Left renal cortex interstitium (tissue), 4 donors: ENCODE measurements at regions not wholly inside any gene's neighbourhood (a gene's known extent, or its start where the extent isn't known, plus 50 kb on each side); places are given as distances from the start of the nearest gene placed in this dataset.
"Not testable (repeated sequence)": the region's sequence is repeated elsewhere in the genome, so short reads cannot be mapped to it uniquely, and the experiment has no call there.

Experiments
- DNase-seq, 4 donors: peaks; one replicate each; pipeline ENCODE4 v3.0.0-alpha.2; 2013; ENCODE audit warnings: low read depth in 4 of 4, low spot score in 2 of 4, missing footprints in 1 of 4

DNA sequence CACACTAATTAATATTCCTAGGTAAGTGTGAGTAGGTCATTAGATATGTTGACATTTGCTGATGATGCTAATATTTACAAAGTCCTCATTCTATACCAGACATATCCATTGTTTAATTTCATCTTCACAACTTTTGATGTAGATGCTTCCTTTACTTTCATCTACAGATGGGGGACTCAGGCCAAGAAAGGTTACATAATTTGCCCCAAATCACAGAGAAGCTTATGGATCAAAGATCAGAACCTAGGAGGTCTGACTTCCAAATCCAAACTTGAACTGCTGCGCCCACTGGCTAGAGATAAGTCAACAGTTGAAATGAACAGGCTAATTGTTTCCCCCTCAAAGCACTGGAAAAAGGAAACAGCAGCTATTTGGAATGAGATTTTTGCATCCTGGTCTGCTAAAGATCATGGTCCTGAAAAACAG, 95.6 kb upstream of the TMEM178A start:
- no peak for DNase-seq

- DNase-seq, result no peak
Observed at GRCh38 chr2:39570614-39571013, 95.1 kb upstream of the TMEM178A start.

DNA sequence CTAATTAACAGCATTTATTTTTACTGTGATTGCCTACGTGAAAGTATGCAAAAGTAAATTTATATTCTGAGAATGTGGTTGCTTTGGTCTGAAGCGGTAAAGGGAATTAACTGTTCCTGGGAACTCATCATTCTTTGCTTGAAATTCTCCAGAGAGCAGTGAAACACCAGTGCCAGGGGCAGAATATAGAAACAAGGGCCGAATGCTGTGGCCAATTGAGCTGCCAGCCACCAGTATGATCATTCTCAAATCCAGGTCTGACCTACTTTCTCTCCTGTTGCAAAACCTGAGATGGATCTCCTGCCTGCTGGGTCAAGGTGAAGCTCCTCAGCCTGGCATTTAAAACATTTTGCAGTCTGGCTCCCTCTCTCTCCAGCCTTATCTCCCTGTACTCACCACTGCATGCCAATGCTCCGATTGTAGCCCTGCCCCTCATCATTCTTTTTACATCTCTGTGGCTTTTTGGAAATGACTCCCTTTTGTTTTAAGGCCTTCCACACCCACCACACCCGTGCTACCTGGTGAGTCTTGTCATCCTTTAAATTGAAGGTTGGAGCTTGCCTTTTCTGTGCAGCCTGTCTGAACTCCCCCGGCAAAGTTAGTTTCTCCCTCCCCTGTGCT, 94.5 kb upstream of the TMEM178A start:
- no peak for DNase-seq

DNA sequence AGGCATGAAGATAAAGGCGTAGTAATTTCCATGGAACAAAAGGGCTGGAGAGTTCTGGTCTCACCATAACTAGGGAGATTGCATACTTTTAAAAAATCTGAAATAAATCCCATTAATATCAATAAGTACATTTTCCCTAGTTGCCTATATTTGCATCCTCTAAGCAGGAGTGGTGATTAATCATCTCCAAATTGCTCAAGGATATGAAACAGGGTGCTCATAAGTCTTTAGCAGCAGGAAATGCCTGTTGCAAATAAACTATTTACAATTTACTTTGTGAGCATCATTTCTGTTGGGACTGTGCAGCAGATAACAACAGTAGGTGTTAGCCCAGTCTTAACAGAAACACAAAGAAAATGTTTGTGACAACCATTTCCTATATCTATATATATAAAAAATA, 92.4 kb upstream of the TMEM178A start:
- no peak for DNase-seq

DNA sequence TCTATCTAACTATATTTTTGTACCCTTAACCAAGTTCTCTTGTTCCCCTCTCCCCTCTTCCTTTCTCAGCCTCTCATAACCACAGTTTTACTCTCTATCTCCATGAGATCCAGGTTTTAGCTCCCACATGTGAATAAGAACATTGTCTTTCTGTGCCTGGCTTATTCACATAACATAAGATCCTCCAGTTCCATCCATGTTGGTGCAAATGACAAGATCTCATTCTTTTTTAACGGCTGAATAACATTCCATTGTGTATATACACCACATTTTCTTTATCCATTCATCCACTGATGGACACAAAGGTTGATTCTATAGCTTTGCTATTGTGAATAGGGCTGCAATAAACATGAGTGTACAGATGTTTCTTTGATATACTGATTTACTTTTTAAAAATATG, 83.9 kb upstream of the TMEM178A start:
- DNase-seq, result no peak

GRCh38 chr2:39583213-39583612, 82.5 kb upstream of the TMEM178A start:
- DNase-seq, result no peak

DNA sequence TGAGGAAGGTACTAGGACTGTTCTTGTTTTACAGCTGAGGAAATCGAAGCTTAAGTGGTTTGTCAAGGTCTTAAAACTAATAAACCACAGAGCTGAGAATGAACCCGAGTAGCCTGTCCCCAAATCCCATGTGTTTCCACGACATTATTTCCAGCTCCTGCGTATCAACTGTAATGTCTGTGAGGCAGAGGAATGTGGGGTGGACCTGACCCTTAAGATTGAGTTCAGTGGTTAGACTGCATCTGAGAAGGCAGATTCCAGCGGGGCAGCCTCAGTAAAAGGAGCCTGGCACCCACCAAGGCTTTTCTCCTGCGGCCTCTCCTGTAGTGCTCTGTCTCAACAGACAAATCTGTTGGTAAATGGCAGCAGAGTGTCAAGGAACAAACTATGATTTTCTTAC, 81.9 kb upstream of the TMEM178A start:
- no peak for DNase-seq

GRCh38 chr2:39584283-39584965, 81.3 kb upstream of the TMEM178A start:
- no peak for DNase-seq

DNA sequence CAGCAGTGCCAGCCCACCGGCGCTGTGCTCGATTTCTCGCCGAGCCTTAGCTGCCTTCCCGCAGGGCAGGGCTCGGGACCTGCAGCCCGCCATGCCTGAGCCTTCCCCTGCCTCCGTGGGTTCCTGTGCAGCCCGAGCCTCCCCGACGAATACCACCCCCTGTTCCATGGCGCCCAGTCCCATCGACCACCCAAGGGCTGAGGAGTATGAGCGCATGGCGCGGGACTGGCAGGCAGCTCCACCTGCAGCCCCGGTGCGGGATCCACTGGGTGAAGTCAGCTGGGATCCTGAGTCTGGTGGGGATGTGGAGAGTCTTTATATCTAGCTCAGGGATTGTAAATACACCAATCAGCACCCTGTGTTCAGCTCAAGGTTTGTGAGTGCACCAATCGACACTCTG, 80.2 kb upstream of the TMEM178A start:
- not testable (repeated sequence) for DNase-seq

- DNase-seq, result no peak
Observed at GRCh38 chr2:39587168-39587567, 78.5 kb upstream of the TMEM178A start.

- DNase-seq, result no peak
Observed at GRCh38 chr2:39587641-39588040, 78.1 kb upstream of the TMEM178A start.

- DNase-seq, result peak in 2 of 4 donors; percentile 37 to 46
Observed at GRCh38 chr2:39593439-39594393, 72.0 kb upstream of the TMEM178A start.

- DNase-seq, result no peak
Observed at GRCh38 chr2:39595116-39595515, 70.6 kb upstream of the TMEM178A start.

GRCh38 chr2:39597314-39597713, 68.4 kb upstream of the TMEM178A start:
- DNase-seq, result no peak

GRCh38 chr2:39602616-39603015, 63.1 kb upstream of the TMEM178A start:
- DNase-seq, result no peak

- no peak for DNase-seq
Observed at GRCh38 chr2:39603436-39603835, 62.3 kb upstream of the TMEM178A start.

DNA sequence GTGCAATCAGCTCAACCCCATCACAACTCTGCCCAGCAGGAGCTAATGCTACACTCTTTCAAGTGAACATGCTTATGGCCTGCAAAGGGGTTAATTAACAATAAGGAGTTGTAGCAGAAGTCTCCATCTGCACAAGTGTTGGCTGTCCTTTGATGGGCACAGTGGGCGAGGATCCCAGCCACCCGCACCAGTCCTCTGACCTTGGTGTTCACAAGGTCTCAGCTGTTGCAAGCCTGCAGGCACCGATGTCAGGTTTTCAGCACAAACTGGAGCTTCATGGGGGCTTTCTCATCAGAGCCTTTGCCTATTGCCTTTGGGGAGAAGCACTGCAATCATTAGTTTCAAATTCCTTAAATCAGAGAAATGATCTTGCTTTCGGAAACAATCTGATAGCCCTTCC, 60.9 kb upstream of the TMEM178A start:
- DNase-seq, result no peak

GRCh38 chr2:39606585-39606984, 59.1 kb upstream of the TMEM178A start:
- no peak for DNase-seq

DNA sequence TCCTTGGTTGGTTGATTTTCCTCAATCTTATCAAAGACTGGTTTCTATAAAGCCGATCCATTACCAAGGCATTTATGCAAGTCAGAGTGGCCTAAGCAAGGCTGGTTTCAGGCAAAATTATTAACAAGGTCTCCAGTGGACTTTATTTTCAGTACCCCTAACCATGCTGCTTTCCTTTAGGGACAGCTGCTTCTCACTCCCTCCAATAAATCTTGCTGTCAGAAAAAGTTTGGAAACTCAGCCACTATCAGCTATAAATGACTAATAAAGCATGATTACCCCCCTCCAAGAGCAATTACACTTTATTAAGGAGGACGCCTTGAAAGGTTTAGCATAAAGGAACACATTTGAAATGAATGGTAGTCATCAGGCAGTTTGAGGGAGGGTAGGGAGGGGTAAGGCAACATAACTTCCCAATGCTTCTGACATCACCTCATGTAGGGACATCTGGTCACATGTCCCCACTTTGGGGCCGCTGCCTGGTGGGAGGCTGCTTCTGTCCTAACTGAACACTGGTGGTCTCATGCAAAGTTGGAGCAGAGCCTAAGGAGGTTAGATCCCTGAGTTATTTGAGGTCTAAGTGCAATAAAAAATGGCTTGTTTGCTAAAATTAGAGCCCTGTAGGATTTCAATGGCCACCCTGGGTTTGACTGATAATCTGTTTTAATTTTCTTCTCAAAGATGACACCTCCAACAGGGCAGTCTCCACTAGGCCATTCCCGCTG, 58.0 kb upstream of the TMEM178A start:
- no peak for DNase-seq

- no peak for DNase-seq
Observed at GRCh38 chr2:39608263-39608575, 57.5 kb upstream of the TMEM178A start.
